ENCODE measurements at regions not wholly inside any gene's neighbourhood (a gene's known extent, or its start where the extent isn't known, plus 50 kb on each side); places are given as distances from the start of the nearest gene placed in this dataset.

GRCh38 chr15:77796046-77796729, 163.5 kb upstream of the LINGO1 start:
- DNase-seq (ENCODE audit: low spot score), result no peak

- DNase-seq (ENCODE audit: low spot score), result no peak
These were observed 162.7 kb upstream of the LINGO1 start for GRCh38 chr15:77795446-77795845.

GRCh38 chr15:77791941-77792340, 159.2 kb upstream of the LINGO1 start:
- DNase-seq (ENCODE audit: low spot score), result no peak

- no peak for DNase-seq (ENCODE audit: low spot score)
These were observed 157.8 kb upstream of the LINGO1 start for GRCh38 chr15:77790481-77790880.

GRCh38 chr15:77786956-77787355, 154.2 kb upstream of the LINGO1 start:
- DNase-seq (ENCODE audit: low spot score), result no peak

GRCh38 chr15:77786181-77786890, 153.6 kb upstream of the LINGO1 start:
- no peak for DNase-seq (ENCODE audit: low spot score)

GRCh38 chr15:77784361-77785292, 151.9 kb upstream of the LINGO1 start:
- DNase-seq (ENCODE audit: low spot score), result no peak

- no peak for DNase-seq (ENCODE audit: low spot score)
These were observed 150.9 kb upstream of the LINGO1 start for GRCh38 chr15:77783636-77784035.

GRCh38 chr15:77782691-77783090, 150.0 kb upstream of the LINGO1 start:
- DNase-seq (ENCODE audit: low spot score), result no peak

GRCh38 chr15:77781946-77782240, 149.2 kb upstream of the LINGO1 start:
- DNase-seq (ENCODE audit: low spot score), result no peak

GRCh38 chr15:77781151-77781945, 148.6 kb upstream of the LINGO1 start:
- DNase-seq (ENCODE audit: low spot score), result no peak

GRCh38 chr15:77778802-77779201, 146.1 kb upstream of the LINGO1 start:
- no peak for DNase-seq (ENCODE audit: low spot score)

- DNase-seq (ENCODE audit: low spot score), result no peak
These were observed 143.1 kb upstream of the LINGO1 start for GRCh38 chr15:77775837-77776236.

- DNase-seq (ENCODE audit: low spot score), result peak; percentile 50
These were observed 142.7 kb upstream of the LINGO1 start for GRCh38 chr15:77775373-77775772.

GRCh38 chr15:77774350-77774749, 141.6 kb upstream of the LINGO1 start:
- DNase-seq (ENCODE audit: low spot score), result no peak

GRCh38 chr15:77773903-77774302, 141.2 kb upstream of the LINGO1 start:
- DNase-seq (ENCODE audit: low spot score), result no peak

- DNase-seq (ENCODE audit: low spot score), result no peak
These were observed 140.1 kb upstream of the LINGO1 start for GRCh38 chr15:77772641-77773402.

GRCh38 chr15:77771616-77772015, 138.9 kb upstream of the LINGO1 start:
- no peak for DNase-seq (ENCODE audit: low spot score)

GRCh38 chr15:77769700-77770099, 137.0 kb upstream of the LINGO1 start:
- no peak for DNase-seq (ENCODE audit: low spot score)

- no peak for DNase-seq (ENCODE audit: low spot score)
These were observed 135.9 kb upstream of the LINGO1 start for GRCh38 chr15:77768521-77769078.

GRCh38 chr15:77768107-77768506, 135.4 kb upstream of the LINGO1 start:
- DNase-seq (ENCODE audit: low spot score), result no peak

All from umbilical cord (tissue), 1 donor.